Neural crest cell (in vitro differentiated cells): ENCODE measurements at regions not wholly inside any gene's neighbourhood (a gene's known extent, or its start where the extent isn't known, plus 50 kb on each side); places are given as distances from the start of the nearest gene placed in this dataset.

Experiments used
- DNase-seq: peaks from one replicate; pipeline ENCODE4 v3.0.0; 2021; ENCODE audit warnings: low read depth, mixed read lengths, low spot score
- H3K27ac Mint-ChIP-seq: one replicate; pipeline ENCODE4 v1.8.0; 2021; ENCODE audit warnings: mild to moderate bottlenecking, mixed read lengths; ENCODE audit not compliant: unreplicated experiment
- H3K27me3 Mint-ChIP-seq: 2 replicates; pipeline ENCODE4 v1.8.0; 2021; ENCODE audit warnings: low read depth, mild to moderate bottlenecking, mixed read lengths
- H3K36me3 Mint-ChIP-seq: 2 replicates; pipeline ENCODE4 v1.8.0; 2021; ENCODE audit warnings: low read depth, mild to moderate bottlenecking, mixed read lengths
- H3K4me1 Mint-ChIP-seq: 2 replicates; pipeline ENCODE4 v1.8.0; 2021; ENCODE audit warnings: mixed read lengths
- H3K4me3 Mint-ChIP-seq: one replicate; pipeline ENCODE4 v1.8.0; 2021; ENCODE audit warnings: mild to moderate bottlenecking, mixed read lengths
- H3K9me3 Mint-ChIP-seq: 2 replicates; pipeline ENCODE4 v1.8.0; 2021; ENCODE audit warnings: mixed read lengths
- CTCF ChIP-seq: fragments of 200-600 bp; sonication (generic); conservative IDR thresholded peaks from 2 replicates; pipeline ENCODE4 v1.5.0; 2021; ENCODE audit warnings: antibody characterized with exemption, mild to moderate bottlenecking

- Mint-ChIP-seq H3K36me3 (no peaks in the 10 kb centered on the region), H3K4me1 (peaks cover 3% of the 10 kb centered on the region), H3K27me3 (peaks cover 31% of the 10 kb centered on the region), H3K27ac (no peak overlapping the region), H3K9me3 (no peaks in the 10 kb centered on the region), H3K4me3 (no peak overlapping the region)
- no peak for TF ChIP-seq CTCF
- DNase-seq, result no peak
Observed at GRCh38 chr11:134482865-134483264, 70.8 kb upstream of the B3GAT1 start.

- Mint-ChIP-seq H3K4me3 (no peak overlapping the region), H3K27ac (no peak overlapping the region), H3K27me3 (peaks cover 40% of the 10 kb centered on the region), H3K4me1 (peaks cover 3% of the 10 kb centered on the region), H3K36me3 (no peaks in the 10 kb centered on the region), H3K9me3 (no peaks in the 10 kb centered on the region)
- TF ChIP-seq CTCF, result no peak
- no peak for DNase-seq
Observed at GRCh38 chr11:134481933-134482527, 70.0 kb upstream of the B3GAT1 start.

GRCh38 chr11:134481135-134481534 lies 69.1 kb upstream of the B3GAT1 start:
- Mint-ChIP-seq H3K27me3 (peaks cover 49% of the 10 kb centered on the region), H3K4me1 (peaks cover 7% of the 10 kb centered on the region), H3K36me3 (no peaks in the 10 kb centered on the region), H3K4me3 (no peak overlapping the region), H3K27ac (no peak overlapping the region), H3K9me3 (no peaks in the 10 kb centered on the region)
- DNase-seq, result no peak
- no peak for TF ChIP-seq CTCF

- Mint-ChIP-seq H3K36me3 (no peaks in the 10 kb centered on the region), H3K4me3 (no peak overlapping the region), H3K27me3 (peaks cover 51% of the 10 kb centered on the region), H3K4me1 (peaks cover 7% of the 10 kb centered on the region), H3K9me3 (no peaks in the 10 kb centered on the region), H3K27ac (no peak overlapping the region)
- no peak for TF ChIP-seq CTCF
- DNase-seq, result no peak
Observed at GRCh38 chr11:134480136-134480712, 68.2 kb upstream of the B3GAT1 start.

- Mint-ChIP-seq H3K27ac (no peak overlapping the region), H3K9me3 (no peaks in the 10 kb centered on the region), H3K4me3 (no peak overlapping the region), H3K36me3 (no peaks in the 10 kb centered on the region), H3K27me3 (peaks cover 55% of the 10 kb centered on the region), H3K4me1 (peaks cover 7% of the 10 kb centered on the region)
- TF ChIP-seq CTCF, result no peak
- DNase-seq, result no peak
Observed at GRCh38 chr11:134479206-134480135, 67.4 kb upstream of the B3GAT1 start.
